ENCODE measurements at regions not wholly inside any gene's neighbourhood (a gene's known extent, or its start where the extent isn't known, plus 50 kb on each side); places are given as distances from the start of the nearest gene placed in this dataset.

DNA sequence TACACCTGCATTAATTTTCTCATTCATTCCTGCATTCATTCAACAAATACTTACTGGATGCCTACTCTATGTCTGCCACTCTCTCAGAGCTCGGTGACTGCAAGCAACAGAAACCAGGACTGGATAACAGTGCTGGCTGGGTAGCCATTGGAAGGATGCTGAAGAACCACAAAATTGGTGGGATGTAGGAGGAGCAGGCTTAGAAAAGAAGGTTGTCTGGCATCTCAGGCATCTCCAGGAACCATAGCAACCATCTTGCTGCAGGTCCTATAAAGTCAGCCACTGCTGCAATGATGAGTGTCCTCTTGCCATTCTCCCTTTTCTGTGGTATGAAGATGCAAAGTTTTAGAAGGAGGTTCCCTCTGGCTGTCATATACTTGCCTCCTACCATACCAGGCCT is 168.6 kb downstream of the FGF18 start:
- TF ChIP-seq POLR2A (IDR thresholded peaks at IDR 0.05; ENCODE audit: low read length) (no peak), GATA1 (IDR thresholded peaks at IDR 0.05; ENCODE audit: low read depth, low read length) (no peak)

All from erythroblast (primary cell).